KOPT-K1 (cell line): ENCODE measurements at regions not wholly inside any gene's neighbourhood (a gene's known extent, or its start where the extent isn't known, plus 50 kb on each side); places are given as distances from the start of the nearest gene placed in this dataset.

Experiments used
- H3K27ac ChIP-seq: fragments of 200-600 bp; sonication (generic); 2 replicates; pipeline ENCODE4 v1.5.1; 2016; ENCODE audit warnings: antibody characterized with exemption, mild to moderate bottlenecking, low read depth, low read length; ENCODE audit not compliant: poor library complexity, severe bottlenecking
- H3K36me3 ChIP-seq: fragments of 200-600 bp; sonication (generic); 2 replicates; pipeline ENCODE4 v1.5.1; 2017; ENCODE audit warnings: antibody characterized with exemption, mild to moderate bottlenecking, low read length, moderate library complexity; ENCODE audit not compliant: insufficient read depth
- H3K9me3 ChIP-seq: fragments of 200-600 bp; sonication (generic); 2 replicates; pipeline ENCODE4 v1.5.1; 2017; ENCODE audit warnings: antibody characterized with exemption, low read length, mild to moderate bottlenecking; ENCODE audit not compliant: insufficient read depth, poor library complexity, severe bottlenecking

DNA sequence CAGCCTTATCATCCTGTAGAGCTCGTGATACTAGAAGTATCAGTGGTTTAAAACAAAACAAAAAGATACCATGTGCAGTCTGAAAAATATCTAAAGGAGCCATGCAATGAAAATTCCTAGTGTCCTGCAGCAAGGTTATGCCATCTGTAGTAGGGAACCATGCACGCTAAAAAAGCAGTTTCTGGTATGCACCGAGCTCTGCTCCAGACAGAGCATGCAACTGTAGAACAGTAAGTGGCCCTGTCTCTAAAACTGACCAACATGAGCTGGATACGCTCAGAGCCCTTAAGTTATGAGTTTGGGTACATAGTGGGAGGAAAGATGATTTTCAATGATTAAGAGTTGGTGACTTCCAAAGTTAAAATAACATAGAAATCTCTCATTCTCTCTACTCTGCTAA is 159.3 kb upstream of the ADAMTS5 start:
- Histone ChIP-seq H3K9me3 (no peaks in the 10 kb centered on the region), H3K27ac (no peak overlapping the region), H3K36me3 (no peaks in the 10 kb centered on the region)

DNA sequence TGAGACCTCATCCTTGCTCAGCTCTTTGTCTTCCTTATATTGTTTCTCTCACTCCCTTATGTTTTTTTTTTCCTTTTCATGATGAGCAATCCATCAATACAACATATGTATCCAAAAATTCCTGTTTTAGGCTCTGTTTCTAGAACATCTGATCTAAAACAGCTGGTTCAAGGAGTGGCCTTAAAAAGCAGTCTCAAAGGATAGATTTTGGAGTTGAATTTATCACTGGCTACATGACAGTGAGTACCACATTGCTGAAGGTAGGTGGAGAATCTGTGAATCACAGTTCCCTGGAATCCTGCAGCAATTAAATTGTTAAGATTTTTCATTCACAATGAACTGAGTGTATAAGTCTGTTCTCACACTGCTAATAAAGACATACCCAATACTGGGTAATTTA is 155.8 kb upstream of the ADAMTS5 start:
- no peak overlapping the region for H3K27ac ChIP-seq
- H3K36me3 ChIP-seq, result no peaks in the 10 kb centered on the region
- no peaks in the 10 kb centered on the region for H3K9me3 ChIP-seq

DNA sequence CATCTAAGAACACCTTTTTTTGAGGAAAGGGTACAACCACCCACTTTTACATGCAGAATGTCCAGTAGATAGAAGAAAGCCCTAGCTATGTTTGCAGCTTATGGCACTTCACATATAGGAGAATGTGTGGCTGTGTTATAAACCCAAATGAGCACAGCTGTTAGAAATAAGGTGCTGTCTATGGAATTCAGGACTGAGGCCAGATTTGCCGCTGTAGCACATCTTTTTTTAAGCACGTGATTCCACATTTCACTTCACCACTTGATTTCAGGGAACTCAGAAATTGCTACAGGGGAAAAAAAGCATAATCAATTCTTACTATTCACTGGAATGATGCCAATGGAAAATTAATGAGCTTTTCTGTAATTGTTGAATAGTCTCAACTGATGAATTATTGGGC is 147.2 kb upstream of the ADAMTS5 start:
- H3K9me3 ChIP-seq, result no peaks in the 10 kb centered on the region
- H3K36me3 ChIP-seq, result no peaks in the 10 kb centered on the region
- no peak overlapping the region for H3K27ac ChIP-seq

DNA sequence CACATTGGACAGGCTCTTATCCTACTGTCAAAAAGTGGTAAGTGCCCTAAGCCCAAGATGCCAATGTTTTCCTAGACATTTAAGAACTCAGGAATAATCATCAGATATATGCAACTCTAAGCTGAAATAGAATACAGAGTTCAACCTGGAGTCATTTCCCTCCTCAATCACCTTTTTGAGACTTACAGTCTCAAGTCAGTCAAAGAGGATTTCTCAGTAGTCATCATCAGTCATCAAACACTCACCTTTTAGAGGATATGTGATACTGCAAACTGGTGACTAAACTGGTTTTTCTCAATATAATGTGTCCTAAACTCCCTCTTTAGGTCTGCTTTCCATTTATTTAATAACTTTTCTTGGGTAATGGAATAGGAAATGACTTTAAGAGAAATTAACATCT is 145.3 kb upstream of the ADAMTS5 start:
- Histone ChIP-seq H3K9me3 (no peaks in the 10 kb centered on the region), H3K27ac (no peak overlapping the region), H3K36me3 (no peaks in the 10 kb centered on the region)

DNA sequence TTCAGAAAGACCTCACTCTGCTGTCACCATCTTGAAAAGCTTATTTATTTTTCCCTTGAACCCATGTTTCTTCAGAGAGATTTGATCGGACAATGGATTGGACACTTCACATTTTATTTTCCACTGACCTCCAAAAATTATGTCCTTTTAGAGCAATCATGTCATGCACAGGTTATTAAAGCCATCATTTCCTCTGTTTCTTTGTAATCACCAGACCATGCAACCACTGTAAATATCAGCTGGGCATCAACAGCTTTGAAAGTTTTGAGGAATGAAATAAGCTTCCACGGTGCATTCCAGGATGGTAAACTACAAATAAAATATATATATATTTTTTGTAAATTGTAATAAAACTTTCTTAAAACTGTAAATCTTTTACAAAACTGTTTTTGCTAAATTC is 144.1 kb upstream of the ADAMTS5 start:
- Histone ChIP-seq H3K27ac (no peak overlapping the region), H3K36me3 (no peaks in the 10 kb centered on the region), H3K9me3 (no peaks in the 10 kb centered on the region)

DNA sequence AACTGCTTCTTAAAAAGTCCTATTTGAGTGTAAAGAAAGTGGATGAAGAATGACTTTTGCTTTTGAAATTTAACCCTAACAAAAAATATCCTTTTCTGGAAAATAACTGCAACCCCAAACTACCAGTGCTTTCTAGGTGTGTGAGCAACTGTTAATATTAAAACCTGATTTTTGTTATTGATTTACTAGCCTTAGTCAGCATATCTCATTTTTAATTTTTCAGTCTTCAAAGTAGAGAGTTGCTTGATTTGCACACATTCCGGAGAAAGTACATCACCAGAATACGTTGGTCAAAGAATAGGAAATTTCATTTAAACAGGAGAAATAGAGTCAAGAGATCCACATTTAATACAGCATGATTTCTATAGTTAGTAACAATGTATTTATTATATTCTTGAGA is 141.8 kb upstream of the ADAMTS5 start:
- Histone ChIP-seq H3K9me3 (no peaks in the 10 kb centered on the region), H3K36me3 (no peaks in the 10 kb centered on the region), H3K27ac (no peak overlapping the region)

DNA sequence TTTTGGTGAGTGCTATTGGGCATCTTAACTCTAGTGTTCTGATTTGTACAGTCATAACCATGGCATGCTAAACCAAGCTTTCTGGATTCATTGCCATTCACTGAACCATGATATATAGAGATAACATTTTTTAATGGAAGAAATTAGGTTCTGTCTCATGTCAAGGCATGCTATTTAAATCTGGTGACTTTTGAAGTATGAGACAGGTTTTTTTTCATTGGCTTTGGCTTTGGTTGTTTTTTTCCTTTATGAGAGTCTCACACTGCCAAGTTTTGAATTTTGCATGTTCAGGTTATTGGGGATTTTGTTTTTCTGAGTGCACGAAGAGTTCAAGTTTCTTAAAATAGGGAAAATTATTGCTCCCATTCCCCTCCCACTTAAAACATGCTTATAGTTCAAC is 141.3 kb upstream of the ADAMTS5 start:
- no peaks in the 10 kb centered on the region for H3K36me3 ChIP-seq

DNA sequence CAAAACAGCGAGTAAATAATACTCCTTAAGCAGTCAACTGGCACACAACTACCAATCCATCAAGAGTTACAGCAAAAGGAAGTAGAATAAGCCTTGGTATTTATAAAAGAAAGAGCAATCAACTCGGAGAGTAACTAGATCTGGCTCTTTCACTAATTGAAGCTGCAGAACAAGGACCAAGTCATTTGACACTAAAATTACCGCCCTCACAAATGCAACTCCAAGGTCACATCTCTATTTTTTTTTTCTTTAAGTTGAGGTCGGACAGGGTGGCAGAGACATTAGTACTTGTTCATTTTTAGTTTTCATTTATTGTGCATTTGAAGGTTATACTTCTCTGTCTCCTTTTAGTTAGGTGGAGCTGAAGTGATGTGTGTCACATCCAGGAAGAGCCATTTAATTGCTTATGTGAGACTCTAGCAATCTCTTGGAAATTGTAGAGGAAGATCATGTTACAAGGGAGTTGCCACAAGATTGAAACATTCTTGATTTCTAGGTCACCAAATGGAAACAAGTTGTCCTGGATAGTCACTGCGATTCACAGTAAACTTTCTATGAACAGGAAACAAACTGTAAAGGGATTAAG is 138.1 kb upstream of the ADAMTS5 start:
- H3K9me3 ChIP-seq, result no peaks in the 10 kb centered on the region
- H3K36me3 ChIP-seq, result no peaks in the 10 kb centered on the region
- no peak overlapping the region for H3K27ac ChIP-seq

More for the DNA sequence above, 141.3 kb upstream of the ADAMTS5 start:
- Histone ChIP-seq H3K9me3 (no peaks in the 10 kb centered on the region), H3K27ac (no peak overlapping the region)

DNA sequence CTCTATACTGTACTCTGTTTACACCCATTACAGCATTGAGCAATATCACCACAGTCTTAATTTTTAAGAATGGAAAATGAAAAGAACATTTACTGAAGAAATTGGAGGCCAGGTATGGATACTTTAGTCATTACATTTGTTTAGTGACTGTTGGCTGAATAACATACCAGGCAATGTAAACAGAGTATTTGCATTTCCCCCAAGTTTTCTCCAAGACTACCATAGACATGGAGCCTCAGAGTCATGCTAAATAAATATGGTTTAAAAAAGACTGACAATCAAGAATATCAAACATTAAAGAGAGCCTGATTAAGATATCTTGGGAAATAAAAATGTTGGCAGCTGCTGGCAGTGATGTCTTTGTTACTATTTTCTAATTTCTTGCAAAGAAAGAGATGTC is 136.9 kb upstream of the ADAMTS5 start:
- H3K9me3 ChIP-seq, result no peaks in the 10 kb centered on the region
- no peaks in the 10 kb centered on the region for H3K36me3 ChIP-seq
- H3K27ac ChIP-seq, result no peak overlapping the region

DNA sequence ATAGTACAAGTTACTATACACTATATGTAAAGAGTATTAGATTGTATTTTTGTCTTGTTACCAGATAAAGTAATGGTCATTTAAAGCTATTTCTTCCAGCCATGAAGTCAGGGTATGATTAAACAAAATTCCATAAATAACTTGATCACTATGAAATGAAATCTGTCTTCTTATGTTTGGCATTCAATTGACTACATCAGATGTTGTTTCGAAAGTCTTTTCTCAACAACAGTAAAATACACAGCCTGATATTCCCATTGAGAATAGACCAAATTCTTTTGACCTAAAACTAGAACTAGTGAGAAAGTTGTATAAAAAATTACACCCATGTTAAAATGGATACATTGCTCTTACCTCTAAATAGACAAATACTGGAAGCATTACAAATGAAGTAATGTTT is 134.6 kb upstream of the ADAMTS5 start:
- H3K36me3 ChIP-seq, result no peaks in the 10 kb centered on the region
- H3K9me3 ChIP-seq, result no peaks in the 10 kb centered on the region
- H3K27ac ChIP-seq, result no peak overlapping the region

DNA sequence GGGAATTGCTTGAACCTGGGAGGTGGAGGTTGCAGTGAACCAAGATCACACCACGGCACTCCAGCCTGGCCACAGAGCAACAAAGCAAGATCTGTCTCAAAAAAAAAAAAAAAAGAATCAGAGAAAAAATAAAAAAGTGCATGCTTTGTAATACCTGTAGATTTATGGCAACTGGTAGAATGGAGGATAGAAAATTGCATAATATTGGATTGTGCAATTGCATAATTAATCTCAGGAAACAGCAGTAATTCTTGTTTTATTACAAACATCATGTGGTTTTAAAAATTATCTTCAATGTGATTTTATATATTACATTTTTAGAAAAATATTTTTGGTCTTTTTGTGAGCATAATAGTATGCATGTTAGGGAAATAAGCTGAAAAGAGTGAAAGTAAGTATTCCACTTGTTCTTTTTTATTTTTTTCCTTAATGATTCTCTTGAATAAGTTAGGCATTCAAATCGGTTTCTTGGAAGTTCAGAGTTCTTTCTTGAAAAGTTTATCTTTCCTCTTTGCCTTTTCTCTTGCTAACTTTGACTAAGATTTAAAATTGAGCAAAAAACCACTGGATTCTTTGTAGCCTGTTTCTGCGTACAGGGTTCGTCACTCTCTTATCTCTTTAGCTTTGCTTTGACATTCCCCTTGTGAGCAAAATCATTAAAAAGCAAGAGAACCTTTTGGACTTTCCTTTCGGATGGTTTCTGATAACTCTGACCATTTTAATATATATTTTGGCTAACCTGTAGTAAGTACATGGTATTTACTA is 127.5 kb upstream of the ADAMTS5 start:
- Histone ChIP-seq H3K27ac (no peak overlapping the region), H3K9me3 (no peaks in the 10 kb centered on the region), H3K36me3 (no peaks in the 10 kb centered on the region)

DNA sequence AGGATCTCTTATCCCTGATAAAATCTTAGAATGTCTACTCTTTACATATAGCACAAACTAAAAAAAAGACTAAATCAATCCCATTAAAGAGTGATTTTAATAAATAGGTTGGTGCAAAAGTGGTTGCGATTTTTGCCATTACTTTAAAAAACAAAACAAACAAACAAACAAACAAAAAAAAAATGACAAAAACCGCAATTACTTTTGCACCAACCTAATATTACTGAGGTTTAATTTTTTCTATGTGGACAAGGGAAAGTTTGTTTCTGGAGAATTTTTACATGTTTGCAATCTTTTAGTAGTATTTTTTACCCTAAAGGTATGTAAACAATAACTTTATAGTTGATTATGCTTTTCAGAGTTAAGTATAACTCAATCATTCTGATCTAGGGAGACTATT is 119.7 kb upstream of the ADAMTS5 start:
- no peak overlapping the region for H3K27ac ChIP-seq
- no peaks in the 10 kb centered on the region for H3K9me3 ChIP-seq
- H3K36me3 ChIP-seq, result no peaks in the 10 kb centered on the region

DNA sequence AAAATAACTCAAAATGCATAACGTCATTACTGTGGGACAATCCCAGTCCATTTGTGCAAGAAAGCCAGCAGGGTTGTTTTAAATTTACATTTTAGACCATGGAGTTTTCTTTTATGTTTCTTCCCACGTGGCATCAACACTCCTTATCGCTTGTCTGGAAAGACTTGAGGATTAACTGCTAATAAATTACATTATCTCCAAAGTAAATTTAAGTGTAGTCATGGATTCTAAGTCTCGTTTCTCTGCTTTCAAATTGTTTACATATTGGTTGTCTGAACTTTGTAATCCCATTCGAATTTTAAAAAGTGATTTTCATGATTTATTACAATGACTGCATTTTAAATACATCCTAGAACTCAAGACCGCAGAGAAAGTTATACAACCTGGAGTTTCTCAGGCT is 119.3 kb upstream of the ADAMTS5 start:
- no peaks in the 10 kb centered on the region for H3K9me3 ChIP-seq

DNA sequence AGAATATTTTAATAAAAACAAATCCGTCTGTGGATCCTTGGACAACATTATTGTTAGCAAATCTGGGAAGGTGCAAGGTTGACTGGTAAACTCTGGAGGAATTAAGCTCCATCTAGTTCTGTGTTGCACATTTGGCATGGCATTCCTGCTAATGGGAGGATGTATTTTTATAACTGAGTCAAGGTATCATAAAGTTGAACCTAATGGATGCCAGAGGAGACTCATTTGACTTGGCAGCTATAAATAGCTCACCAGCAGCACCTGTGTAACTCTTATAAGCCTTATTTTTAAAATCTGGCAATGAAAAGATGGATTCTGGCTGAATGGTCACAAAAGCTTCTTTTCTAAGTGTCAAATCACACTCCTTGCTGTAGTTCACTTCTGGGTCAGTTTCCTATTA is 118.5 kb upstream of the ADAMTS5 start:
- H3K27ac ChIP-seq, result no peak overlapping the region
- no peaks in the 10 kb centered on the region for H3K9me3 ChIP-seq
- no peaks in the 10 kb centered on the region for H3K36me3 ChIP-seq

More for the DNA sequence above, 119.3 kb upstream of the ADAMTS5 start:
- Histone ChIP-seq H3K27ac (no peak overlapping the region), H3K36me3 (no peaks in the 10 kb centered on the region)

DNA sequence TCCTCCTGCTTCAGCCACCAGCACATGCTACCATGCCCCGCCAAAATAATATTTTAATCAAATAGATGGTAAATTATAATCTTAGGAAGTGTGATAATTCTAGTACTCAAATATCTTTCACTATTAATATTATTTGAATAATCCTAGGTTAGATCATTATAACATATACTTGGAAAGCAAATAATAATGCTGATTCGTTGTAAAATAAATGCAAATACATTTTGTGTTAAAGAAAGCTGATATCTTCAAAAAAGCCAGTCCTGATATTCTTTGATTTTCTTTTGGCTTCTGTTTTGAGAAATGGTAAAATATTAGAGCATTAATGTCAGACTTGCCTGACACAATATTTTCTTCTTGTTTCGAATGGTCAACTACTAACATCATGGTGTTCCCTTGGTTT is 116.3 kb upstream of the ADAMTS5 start:
- Histone ChIP-seq H3K27ac (no peak overlapping the region), H3K9me3 (no peaks in the 10 kb centered on the region), H3K36me3 (no peaks in the 10 kb centered on the region)

DNA sequence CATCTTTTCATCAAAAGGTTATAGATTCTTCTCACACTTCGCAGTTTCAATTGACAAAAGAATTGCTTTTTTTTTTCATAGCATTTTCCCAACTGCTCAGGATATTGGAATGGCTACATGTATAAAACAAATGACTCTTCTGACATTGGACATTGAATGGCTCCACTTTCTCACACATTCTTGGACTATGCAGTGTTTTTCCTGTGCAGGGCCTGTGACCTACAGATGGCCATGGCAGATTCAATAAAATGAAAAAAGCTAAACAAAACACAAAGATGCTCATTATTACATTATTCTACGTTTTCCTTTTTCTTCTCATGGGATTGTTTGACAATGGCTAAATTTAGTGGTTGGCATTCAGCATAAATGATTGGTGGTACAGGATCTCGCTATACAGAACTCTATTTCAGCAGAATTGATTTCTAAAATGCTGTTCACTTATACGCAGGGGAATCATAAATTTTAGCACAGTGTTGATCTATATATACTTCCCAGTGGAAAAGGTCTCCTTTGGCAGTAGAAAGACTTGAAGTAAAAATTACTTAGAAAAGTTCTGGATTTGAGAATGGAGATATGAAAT is 115.6 kb upstream of the ADAMTS5 start:
- no peak overlapping the region for H3K27ac ChIP-seq
- no peaks in the 10 kb centered on the region for H3K36me3 ChIP-seq
- H3K9me3 ChIP-seq, result no peaks in the 10 kb centered on the region
